H9 (cell line): ENCODE measurements at regions not wholly inside any gene's neighbourhood (a gene's known extent, or its start where the extent isn't known, plus 50 kb on each side); places are given as distances from the start of the nearest gene placed in this dataset.

Experiments
- DNase-seq: peaks from one replicate; pipeline ENCODE4 v3.0.0-alpha.2; 2017
- H2AFZ ChIP-seq: one replicate; pipeline ENCODE4 v1.6.1; 2013; ENCODE audit warnings: mild to moderate bottlenecking, low read length, control low read depth, moderate library complexity
- H2AK5ac ChIP-seq: 2 replicates; pipeline ENCODE4 v1.6.1; 2013; ENCODE audit warnings: low read length, control low read depth, mixed read lengths; ENCODE audit not compliant: insufficient read length
- H2BK120ac ChIP-seq: one replicate; pipeline ENCODE4 v1.6.1; 2013; ENCODE audit warnings: low read depth, mild to moderate bottlenecking, low read length, control low read depth, inconsistent platforms; ENCODE audit not compliant: poor library complexity, severe bottlenecking
- H2BK12ac ChIP-seq: 2 replicates; pipeline ENCODE4 v1.6.1; 2013; ENCODE audit warnings: low read length, control low read depth, mixed read lengths, low read depth; ENCODE audit not compliant: insufficient read length
- H2BK15ac ChIP-seq: 2 replicates; pipeline ENCODE4 v1.6.1; 2013; ENCODE audit warnings: low read depth, low read length, control low read depth
- H2BK20ac ChIP-seq: one replicate; pipeline ENCODE4 v1.6.1; 2013; ENCODE audit warnings: low read depth, mild to moderate bottlenecking, low read length, control low read depth, inconsistent platforms; ENCODE audit not compliant: poor library complexity, severe bottlenecking
- H2BK5ac ChIP-seq: 2 replicates; pipeline ENCODE4 v1.6.1; 2013; ENCODE audit warnings: low read length, control low read depth, mixed read lengths; ENCODE audit not compliant: insufficient read length
- H3K14ac ChIP-seq: 2 replicates; pipeline ENCODE4 v1.6.1; 2013; ENCODE audit warnings: low read length, control low read depth; ENCODE audit not compliant: insufficient read depth
- H3K18ac ChIP-seq: 2 replicates; pipeline ENCODE4 v1.6.1; 2013; ENCODE audit warnings: low read depth, mild to moderate bottlenecking, mixed read lengths, low read length, control low read depth; ENCODE audit not compliant: insufficient read length
- H3K23ac ChIP-seq: 2 replicates; pipeline ENCODE4 v1.6.1; 2013; ENCODE audit warnings: low read length, control low read depth, mixed read lengths, low read depth; ENCODE audit not compliant: insufficient read length
- H3K23me2 ChIP-seq: 2 replicates; pipeline ENCODE4 v1.6.1; 2013; ENCODE audit warnings: low read depth, mild to moderate bottlenecking, mixed read lengths, low read length, control low read depth; ENCODE audit not compliant: insufficient read length, poor library complexity, severe bottlenecking
- H3K27ac ChIP-seq: 2 replicates; pipeline ENCODE4 v1.5.1; 2013; ENCODE audit warnings: low read length, control low read depth, mixed read lengths, low read depth; ENCODE audit not compliant: insufficient read length
- H3K27me3 ChIP-seq: 2 replicates; pipeline ENCODE4 v1.6.1; 2013; ENCODE audit warnings: low read length, control low read depth, inconsistent platforms; ENCODE audit not compliant: insufficient read depth
- H3K4ac ChIP-seq: 2 replicates; pipeline ENCODE4 v1.6.1; 2013; ENCODE audit warnings: low read depth, mild to moderate bottlenecking, control low read depth, inconsistent platforms, low read length, moderate library complexity
- H3K4me1 ChIP-seq: 2 replicates; pipeline ENCODE4 v1.6.1; 2013; ENCODE audit warnings: low read length, control low read depth, inconsistent platforms; ENCODE audit not compliant: insufficient read depth
- H3K4me2 ChIP-seq: 2 replicates; pipeline ENCODE4 v1.6.1; 2013; ENCODE audit warnings: low read length, control low read depth, mixed read lengths; ENCODE audit not compliant: insufficient read length, insufficient read depth
- H3K56ac ChIP-seq: 2 replicates; pipeline ENCODE4 v1.6.1; 2013; ENCODE audit warnings: low read depth, mild to moderate bottlenecking, mixed read lengths, low read length, control low read depth; ENCODE audit not compliant: insufficient read length
- H3K79me1 ChIP-seq: 2 replicates; pipeline ENCODE4 v1.6.1; 2013; ENCODE audit warnings: low read depth, mild to moderate bottlenecking, moderate library complexity, low read length, control low read depth, inconsistent platforms; ENCODE audit not compliant: insufficient read depth, poor library complexity, severe bottlenecking
- H3K79me2 ChIP-seq: 2 replicates; pipeline ENCODE4 v1.6.1; 2013; ENCODE audit warnings: low read length, control low read depth, inconsistent platforms; ENCODE audit not compliant: insufficient read depth
- H3K9ac ChIP-seq: 2 replicates; pipeline ENCODE4 v1.6.1; 2013; ENCODE audit warnings: low read length, control low read depth, mixed read lengths; ENCODE audit not compliant: insufficient read length; ENCODE audit errors: extremely low read depth
- H3K9me3 ChIP-seq: one replicate; pipeline ENCODE4 v1.6.1; 2013; ENCODE audit warnings: low read depth, low read length, inconsistent platforms; ENCODE audit not compliant: control insufficient read depth
- H3T11ph ChIP-seq: one replicate; pipeline ENCODE4 v1.6.1; 2013; ENCODE audit warnings: mild to moderate bottlenecking, low read length, control low read depth, inconsistent platforms
- H4K20me1 ChIP-seq: one replicate; pipeline ENCODE4 v1.6.1; 2013; ENCODE audit not compliant: control insufficient read depth, insufficient read length, insufficient read depth
- H4K5ac ChIP-seq: 2 replicates; pipeline ENCODE4 v1.6.1; 2013; ENCODE audit warnings: low read depth, mild to moderate bottlenecking, mixed read lengths, low read length, control low read depth; ENCODE audit not compliant: insufficient read length
- H4K8ac ChIP-seq: replicated peaks from 2 replicates; pipeline ENCODE4 v1.6.1; 2013; ENCODE audit warnings: low read length, control low read depth, mixed read lengths, low read depth; ENCODE audit not compliant: insufficient read length
- H4K91ac ChIP-seq: 2 replicates; pipeline ENCODE4 v1.6.1; 2013; ENCODE audit warnings: low read depth, mild to moderate bottlenecking, moderate library complexity, mixed read lengths, low read length, control low read depth; ENCODE audit not compliant: insufficient read length
- H3K27ac Mint-ChIP-seq, 3 experiments: 2 replicates in 2 of 3; 3 replicates in 1 of 3; pipeline ENCODE4 v1.8.0; 2020 to 2021; ENCODE audit warnings: mixed read lengths in 3 of 3, mild to moderate bottlenecking in 1 of 3, moderate library complexity in 1 of 3
- H3K27me3 Mint-ChIP-seq: 2 replicates; pipeline ENCODE4 v1.8.0; 2021; ENCODE audit warnings: low read depth, mild to moderate bottlenecking, moderate library complexity, mixed read lengths
- H3K36me3 Mint-ChIP-seq, 3 experiments: 2 replicates in 2 of 3; 3 replicates in 1 of 3; pipeline ENCODE4 v1.8.0; 2020 to 2021; ENCODE audit warnings: low read depth in 3 of 3, mixed read lengths in 3 of 3; ENCODE audit not compliant: insufficient read depth in 1 of 3
- H3K4me1 Mint-ChIP-seq, 2 experiments: 2 replicates each; pipeline ENCODE4 v1.8.0; 2020; ENCODE audit warnings: mixed read lengths in 2 of 2
- H3K4me3 Mint-ChIP-seq, 2 experiments: 2 replicates in 1 of 2; 3 replicates in 1 of 2; pipeline ENCODE4 v1.8.0; 2020 to 2021; ENCODE audit warnings: mild to moderate bottlenecking in 2 of 2, mixed read lengths in 2 of 2, moderate library complexity in 1 of 2
- H3K9me3 Mint-ChIP-seq, 2 experiments: 2 replicates in 1 of 2; 3 replicates in 1 of 2; pipeline ENCODE4 v1.8.0; 2020; ENCODE audit warnings: mild to moderate bottlenecking in 2 of 2, mixed read lengths in 2 of 2, moderate library complexity in 1 of 2
- CTCF ChIP-seq: fragments of 200-600 bp; sonication (generic); conservative IDR thresholded peaks from 3 replicates; pipeline ENCODE4 v1.8.0; 2021; ENCODE audit warnings: antibody characterized with exemption, mild to moderate bottlenecking
- WGBS: extraction: QIAGEN DNeasy Blood & Tissue Kit; methylation state at CpG from one replicate; pipeline ENCODE4 v1.1.7; 2013; ENCODE audit warnings: missing lambda C conversion rate, low lambda C conversion rate, mixed read lengths; ENCODE audit not compliant: insufficient read length; ENCODE audit errors: extremely low coverage; 5-methylcytosine and 5-hydroxymethylcytosine counted together

GRCh38 chr6:166050559-166050958 lies 117.1 kb downstream of the TBXT start:
- H3K9ac ChIP-seq: no peak overlapping the region
- H3K23ac ChIP-seq: no peak overlapping the region
- H4K8ac ChIP-seq: no peak overlapping the region
- peaks cover 33 to 40% of the 10 kb centered on the region in 2 experiments for H3K9me3 Mint-ChIP-seq
- no peaks in the 10 kb centered on the region for H4K20me1 ChIP-seq
- H4K91ac ChIP-seq: no peak overlapping the region
- H3K4me1 ChIP-seq: peaks cover 5% of the 10 kb centered on the region; the same call in 1 of the 2 replicates
- H2BK15ac ChIP-seq: no peak overlapping the region
- peaks cover 12 to 30% (median 25%) of the 10 kb centered on the region in 3 experiments for H3K36me3 Mint-ChIP-seq
- H3K23me2 ChIP-seq: no peaks in the 10 kb centered on the region
- no peaks in the 10 kb centered on the region for H3K27me3 ChIP-seq
- H3K14ac ChIP-seq: no peak overlapping the region
- no peak overlapping the region for H2BK12ac ChIP-seq
- H3K4me1 Mint-ChIP-seq: peaks cover 13 to 14% of the 10 kb centered on the region in 2 experiments
- H3K4me3 Mint-ChIP-seq: no peak overlapping the region
- no peak overlapping the region for H2BK5ac ChIP-seq
- no peak overlapping the region for H3K4ac ChIP-seq
- no peak overlapping the region for H2AK5ac ChIP-seq
- H4K5ac ChIP-seq: no peak overlapping the region
- H3K27ac Mint-ChIP-seq: peak overlapping the region in 1 of 3 experiments; percentile 58; a peak in 2 of 7 replicates
- H3K79me1 ChIP-seq: no peaks in the 10 kb centered on the region
- no CpG with 5 or more reads among the region's 4 CpGs for WGBS
- peaks cover 2% of the 10 kb centered on the region; the same call in 1 of the 2 replicates for H3K27me3 Mint-ChIP-seq
- no peak overlapping the region for H3K18ac ChIP-seq
- no peak overlapping the region for H3K4me2 ChIP-seq
- H2BK20ac ChIP-seq: no peak overlapping the region
- no peak for TF ChIP-seq CTCF
- no peak overlapping the region for H2AFZ ChIP-seq
- no peaks in the 10 kb centered on the region for H3K9me3 ChIP-seq
- H3K56ac ChIP-seq: no peak overlapping the region
- no peaks in the 10 kb centered on the region for H3K79me2 ChIP-seq
- no peak overlapping the region for H2BK120ac ChIP-seq
- no peak overlapping the region for H3K27ac ChIP-seq
- H3T11ph ChIP-seq: no peak overlapping the region
- peak; percentile 45 for DNase-seq
